Activated gamma-delta T cell (primary cell): ENCODE measurements at regions not wholly inside any gene's neighbourhood (a gene's known extent, or its start where the extent isn't known, plus 50 kb on each side); places are given as distances from the start of the nearest gene placed in this dataset.

Experiments used
- DNase-seq: peaks from one replicate; lab custom pipeline; 2025; lab: John Stamatoyannopoulos, UW

GRCh38 chr20:63087236-63087871 is 80.6 kb upstream of the BHLHE23 start:
- DNase-seq = no peak

DNA sequence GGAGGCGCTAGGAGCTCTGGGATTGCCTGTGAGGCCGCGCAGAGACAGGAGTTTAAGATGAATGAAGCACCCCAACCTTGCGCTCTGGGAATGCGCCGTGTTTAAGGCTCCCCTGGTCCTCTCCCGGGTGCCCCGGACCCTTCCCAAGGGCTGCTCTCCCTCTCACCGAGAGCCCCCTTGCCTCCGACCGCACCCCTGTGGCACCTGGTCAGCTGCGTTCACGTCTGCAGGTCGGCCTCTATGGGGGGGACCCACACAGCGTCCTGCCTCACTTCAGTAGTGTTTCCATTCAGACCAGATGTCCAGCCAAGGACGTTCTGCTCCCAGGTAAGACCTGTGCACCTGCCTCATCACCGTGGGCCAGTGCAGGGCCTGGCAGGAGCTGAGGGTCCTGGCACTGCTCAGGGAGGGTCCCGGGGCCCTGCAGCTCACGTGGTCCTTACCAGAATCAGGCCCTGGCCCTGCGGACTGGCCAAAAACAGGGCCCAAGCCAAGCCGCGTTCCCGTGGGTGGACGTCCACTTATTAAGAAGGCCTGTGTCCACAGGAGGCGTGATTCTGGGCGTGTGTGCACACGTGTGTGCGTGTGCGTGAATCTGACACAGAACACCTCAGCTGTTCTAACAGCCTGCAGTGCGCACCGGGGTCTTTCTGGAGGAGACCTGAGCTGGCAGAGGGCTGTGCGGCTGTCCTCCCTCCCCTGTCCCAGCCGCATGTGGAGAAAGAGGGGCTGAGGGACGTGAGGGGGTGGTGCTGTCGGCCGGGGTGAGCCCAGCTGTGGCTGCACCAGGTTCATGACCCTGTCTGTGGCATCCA is 79.9 kb upstream of the BHLHE23 start:
- DNase-seq = no peak

- no peak for DNase-seq
Observed at GRCh38 chr20:63085151-63085861, 78.5 kb upstream of the BHLHE23 start.

DNA sequence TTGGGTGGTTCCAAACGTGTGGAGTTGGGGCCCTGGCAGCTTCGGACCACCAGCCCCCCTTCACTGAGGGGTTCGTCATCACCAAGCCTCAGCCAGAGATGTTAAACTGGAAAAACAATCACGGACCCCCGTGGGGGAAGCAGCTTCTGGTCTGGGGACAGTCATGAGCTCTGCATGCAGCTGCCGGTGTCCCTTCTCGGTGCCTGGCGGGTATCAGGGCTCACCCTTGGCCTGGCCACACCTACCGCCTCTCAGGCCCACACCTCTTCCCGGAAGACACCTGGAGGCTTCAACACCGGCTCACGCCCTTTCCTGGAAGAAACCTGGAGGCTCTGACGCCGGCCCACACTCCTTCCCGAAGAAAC is 77.8 kb upstream of the BHLHE23 start:
- DNase-seq = no peak

DNA sequence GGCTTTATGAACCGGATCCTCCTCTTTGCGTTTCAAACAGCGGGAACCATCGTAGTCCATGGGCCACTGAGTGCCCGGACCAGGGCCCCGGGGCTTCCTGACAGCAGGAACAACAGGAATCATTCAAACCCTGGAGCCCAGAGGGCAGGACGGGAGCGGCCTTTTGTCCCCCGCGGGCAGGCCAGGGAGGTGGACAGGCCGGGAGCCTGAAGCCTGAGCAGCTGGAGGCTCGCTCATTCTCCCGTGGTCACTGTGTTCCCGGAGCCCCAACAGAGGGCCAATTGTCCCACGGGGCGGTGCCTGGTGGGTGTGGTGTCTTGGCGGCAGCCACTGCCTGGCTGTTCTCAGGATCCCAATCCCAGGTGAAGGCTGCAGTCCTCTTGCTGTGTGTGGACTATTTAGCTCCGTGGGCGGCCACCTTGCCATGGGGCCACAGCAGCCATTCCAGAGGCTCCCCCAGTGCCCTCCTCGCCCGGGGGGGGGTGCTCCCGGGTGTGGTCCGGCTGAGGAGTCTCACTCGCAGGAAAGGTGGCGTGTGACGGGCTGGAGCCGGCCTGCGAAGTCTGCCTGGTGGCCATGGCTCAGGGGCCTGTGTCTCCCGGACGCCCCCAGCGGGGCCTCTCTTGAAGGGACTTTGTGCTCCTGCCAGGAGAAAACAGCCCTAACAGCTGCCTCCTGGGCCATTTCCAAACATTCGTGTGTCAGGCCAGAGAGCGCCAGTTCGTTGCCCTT is 77.2 kb upstream of the BHLHE23 start:
- no peak for DNase-seq

DNA sequence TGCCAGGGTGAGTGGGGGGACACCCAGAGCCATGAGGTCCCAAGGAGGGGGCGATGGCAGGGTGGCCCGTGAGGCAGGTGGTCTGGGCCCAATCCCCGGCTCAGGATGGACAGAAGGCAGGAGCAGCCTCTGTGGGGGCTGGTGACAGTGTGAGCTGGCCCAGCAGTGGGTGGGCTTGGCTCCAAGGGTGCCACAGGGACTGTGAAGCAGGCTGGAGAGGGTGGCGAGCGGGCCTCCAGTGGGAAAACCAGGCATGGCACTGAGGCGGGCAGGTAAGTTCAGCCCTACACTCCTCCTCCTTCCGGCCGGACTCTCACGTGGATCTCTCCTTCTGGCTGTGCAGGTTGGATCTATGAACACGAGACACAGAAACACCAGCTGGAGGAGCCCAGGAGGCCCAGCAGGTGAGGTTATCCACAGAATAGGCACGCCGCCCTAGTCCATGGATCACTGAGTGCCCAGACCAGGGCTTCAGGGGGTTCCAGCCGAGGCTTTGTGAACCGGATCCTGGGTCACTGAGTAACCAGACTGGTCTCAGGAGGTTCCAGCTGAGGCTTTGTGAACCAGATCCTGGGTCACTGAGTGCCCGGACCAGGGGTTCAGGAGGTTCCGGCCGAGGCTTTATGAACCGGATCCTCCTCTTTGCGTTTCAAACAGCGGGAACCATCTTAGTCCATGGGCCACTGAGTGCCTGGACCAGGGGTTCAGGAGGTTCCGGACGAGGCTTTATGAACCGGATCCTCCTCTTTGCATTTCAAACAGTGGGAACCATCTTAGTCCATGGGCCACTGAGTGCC is 76.4 kb upstream of the BHLHE23 start:
- no peak for DNase-seq

GRCh38 chr20:63082308-63082938 is 75.7 kb upstream of the BHLHE23 start:
- no peak for DNase-seq

- no peak for DNase-seq
Observed at GRCh38 chr20:63081831-63082230, 75.1 kb upstream of the BHLHE23 start.

- DNase-seq = no peak
Observed at GRCh38 chr20:63081351-63081750, 74.6 kb upstream of the BHLHE23 start.

GRCh38 chr20:63080811-63081210 is 74.0 kb upstream of the BHLHE23 start:
- no peak for DNase-seq

- DNase-seq = no peak
Observed at GRCh38 chr20:63080411-63080810, 73.6 kb upstream of the BHLHE23 start.

DNA sequence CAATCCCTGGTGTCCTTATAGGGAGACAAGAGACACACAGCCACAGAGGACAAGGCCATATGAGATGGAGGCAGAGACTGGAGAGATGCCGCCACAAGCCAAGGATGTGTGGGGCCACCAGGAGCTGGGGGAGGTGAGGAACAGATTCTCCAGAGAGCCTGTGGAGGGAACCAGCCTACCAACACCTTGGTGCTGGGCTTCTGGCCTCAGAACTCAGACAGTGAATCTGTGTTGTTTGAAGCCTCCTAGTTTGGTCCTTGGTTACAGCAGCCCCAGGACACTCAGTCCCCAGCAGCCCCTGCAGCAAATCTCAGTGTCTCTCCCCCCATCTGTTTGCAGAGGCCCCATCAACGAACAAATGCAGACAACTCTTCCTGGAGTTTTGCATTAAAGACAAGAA is 73.2 kb upstream of the BHLHE23 start:
- DNase-seq = no peak

GRCh38 chr20:63077705-63078104 is 70.9 kb upstream of the BHLHE23 start:
- DNase-seq = no peak

DNA sequence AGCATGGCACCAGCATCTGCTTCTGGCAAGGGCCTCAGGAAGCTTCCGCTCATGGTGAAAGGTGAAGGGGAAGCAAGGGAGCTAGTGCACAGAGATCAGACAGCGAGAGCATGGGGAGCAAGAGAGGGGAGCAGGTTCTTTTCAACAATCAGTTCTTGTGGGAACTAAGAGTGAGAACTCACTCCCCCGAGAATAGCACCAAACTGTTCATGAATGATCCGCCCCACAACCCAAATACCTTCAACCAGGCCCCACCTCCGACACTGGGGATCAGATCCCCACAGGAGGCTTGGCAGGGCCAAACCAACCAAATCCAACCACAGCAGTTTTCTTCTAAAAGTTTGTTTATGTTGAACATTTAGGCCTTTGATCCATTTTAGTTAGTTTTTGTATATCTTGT is 69.7 kb upstream of the BHLHE23 start:
- no peak for DNase-seq

DNA sequence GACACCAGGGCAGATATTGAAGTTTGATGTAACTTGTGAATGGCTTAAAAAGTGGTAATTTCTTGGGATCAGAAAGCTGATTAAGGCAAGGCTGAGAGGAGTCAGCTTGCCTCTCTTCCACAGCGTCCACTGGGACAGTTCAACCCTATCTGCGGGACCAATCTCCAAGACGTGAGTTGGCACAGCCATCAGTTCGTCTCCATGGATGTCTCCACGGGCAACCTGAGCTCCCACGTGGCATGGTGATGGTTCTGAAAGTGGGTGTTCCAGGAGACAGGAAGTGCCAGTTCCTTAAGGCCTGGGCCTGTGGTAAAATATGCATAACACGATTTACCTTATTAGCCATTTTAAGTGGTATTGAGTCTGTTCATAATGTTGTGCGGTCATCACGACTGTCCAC is 67.9 kb upstream of the BHLHE23 start:
- DNase-seq = no peak

DNA sequence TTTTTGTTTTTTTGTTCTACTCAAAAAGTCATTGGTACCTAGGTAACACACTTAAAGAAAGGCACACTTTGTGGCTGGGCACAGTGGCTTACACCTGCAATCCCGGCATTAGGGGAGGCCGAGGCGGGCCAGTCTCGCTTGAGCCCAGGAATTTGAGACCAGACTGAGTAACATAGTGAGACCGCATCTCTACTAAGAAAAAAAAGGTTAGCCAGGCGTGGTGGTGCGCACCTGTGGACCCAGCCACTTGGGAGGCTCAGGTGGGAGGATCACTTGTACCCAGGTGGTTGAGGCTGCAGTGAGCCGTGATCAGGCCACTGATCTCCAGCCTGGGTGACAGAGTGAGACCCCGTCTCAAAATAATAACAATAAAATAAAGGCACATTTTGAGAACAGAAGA is 67.4 kb upstream of the BHLHE23 start:
- no peak for DNase-seq

DNA sequence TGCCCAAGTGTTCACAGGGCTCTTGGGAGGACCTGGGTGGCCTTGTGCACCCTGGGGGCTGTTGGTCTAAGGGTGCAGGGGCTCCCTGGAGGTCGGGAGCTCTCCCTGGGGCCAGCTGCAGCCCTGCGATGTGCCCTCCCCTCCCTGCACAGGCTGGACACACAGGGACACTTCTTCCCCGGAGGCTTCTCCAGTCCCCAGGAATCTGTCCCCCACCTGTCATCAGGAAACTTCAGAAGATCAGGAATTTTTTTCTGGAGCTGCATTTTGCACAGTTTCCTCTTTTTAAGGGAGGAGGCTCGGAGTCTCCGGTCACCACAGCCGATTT is 66.9 kb upstream of the BHLHE23 start:
- DNase-seq = no peak

DNA sequence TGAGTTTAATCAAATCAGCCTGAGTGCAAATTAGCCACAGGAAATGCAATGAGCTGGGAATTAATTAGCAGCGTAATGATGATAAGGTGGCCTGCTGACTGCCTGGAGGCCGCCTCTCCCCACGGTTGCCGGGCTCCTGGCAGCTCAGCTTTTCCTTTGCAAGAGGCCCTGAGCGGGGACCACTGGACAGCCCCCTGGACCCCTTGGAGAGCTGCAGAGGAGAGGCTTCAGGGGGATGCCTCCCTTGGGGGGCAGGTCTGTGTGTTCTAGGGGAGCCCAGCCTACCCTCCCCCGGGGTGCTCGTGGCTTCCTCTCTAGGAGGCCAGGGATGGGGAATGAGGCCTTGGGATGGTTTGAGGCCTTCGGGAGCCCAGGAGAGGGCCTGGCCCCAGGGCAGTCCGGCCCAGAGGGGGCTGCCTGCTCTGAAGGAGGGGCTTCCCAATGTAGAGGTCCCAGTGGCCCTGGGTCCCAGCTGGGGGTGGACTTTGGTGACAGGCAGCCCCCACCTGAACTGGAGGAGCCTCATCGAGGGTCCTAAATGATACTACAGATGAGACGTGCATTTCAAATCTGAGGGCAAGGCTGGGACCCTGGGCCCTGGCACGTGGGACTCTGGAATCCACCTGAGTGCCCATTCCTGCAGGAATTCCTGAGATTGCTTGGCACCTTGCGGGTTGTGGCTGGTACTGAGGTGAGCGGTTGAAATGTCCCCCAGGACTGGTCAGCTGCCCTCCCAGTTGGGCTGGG is 66.4 kb upstream of the BHLHE23 start:
- no peak for DNase-seq

DNA sequence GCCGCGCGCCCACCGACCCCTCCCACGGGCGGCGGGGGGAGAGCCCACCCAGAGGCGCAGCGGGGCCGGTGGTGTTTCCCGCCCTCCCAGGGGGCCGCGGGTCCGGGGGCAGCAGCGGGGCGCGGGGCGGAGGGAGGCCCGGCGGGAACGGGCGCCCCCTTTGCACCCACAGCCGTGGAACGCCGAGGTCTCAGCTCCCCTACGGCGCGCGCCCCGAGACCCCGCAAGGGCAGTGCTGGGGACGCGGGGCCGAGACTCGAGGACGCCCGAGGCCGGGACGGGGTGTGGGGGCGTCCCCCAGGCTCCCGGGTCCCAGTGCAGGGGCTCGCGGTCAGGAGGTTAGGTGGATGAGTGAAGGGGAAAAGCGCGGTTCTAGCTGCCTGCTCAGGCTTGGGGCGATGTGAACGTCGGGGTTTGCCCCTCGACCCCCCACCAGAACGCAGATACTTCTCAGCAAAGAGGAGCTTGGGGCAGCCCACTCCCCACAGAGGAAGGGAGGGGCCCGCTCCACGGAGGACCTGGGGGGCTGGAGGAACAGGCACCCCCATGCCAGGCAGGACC is 65.5 kb upstream of the BHLHE23 start:
- no peak for DNase-seq

DNA sequence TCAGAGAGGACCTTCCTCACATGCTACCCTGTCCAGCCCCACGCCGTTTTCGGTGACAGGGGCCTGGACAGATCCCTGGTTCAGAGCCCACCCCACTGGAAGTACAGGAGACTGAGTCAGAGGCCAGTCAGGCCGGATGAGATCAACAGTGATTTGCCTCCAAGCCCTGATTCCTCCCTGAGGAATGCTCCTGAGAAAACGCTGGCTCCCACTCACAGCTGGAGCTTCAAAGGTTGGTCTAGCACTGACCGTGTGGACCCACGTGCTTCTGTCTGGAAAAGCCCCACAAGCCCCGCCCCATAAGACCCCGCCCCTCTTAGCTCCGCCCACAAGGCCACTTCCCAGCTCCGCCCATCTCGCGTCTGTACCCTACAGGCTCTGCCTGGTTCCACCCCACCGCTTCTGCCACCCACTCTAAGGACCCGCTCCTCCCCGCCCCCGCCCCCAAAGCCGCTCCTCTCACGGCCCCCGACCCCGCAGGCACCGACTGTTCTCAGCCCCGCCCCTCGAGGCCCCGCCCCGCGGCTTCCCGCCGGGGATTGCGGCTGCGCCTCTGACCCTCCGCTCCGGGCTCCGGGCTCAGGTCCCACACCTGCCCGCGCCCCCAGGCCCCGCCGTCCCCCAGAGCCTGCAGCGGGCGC is 64.9 kb upstream of the BHLHE23 start:
- no peak for DNase-seq
